SK-N-SH (cell line): ENCODE measurements at regions not wholly inside any gene's neighbourhood (a gene's known extent, or its start where the extent isn't known, plus 50 kb on each side); places are given as distances from the start of the nearest gene placed in this dataset.

ENCODE experiments used
- CTCF ChIA-PET: fragments of 300-600, 350-600 bp; formaldehyde crosslinking; extraction: SDS; loops from one replicate; lab custom pipeline; 2021; lab: Yijun Ruan, JAX
- POLR2A ChIA-PET: fragments of 350-600 bp; sonication (Branson Sonifier 250); formaldehyde crosslinking; extraction: SDS; loops from one replicate; lab custom pipeline; 2020; ENCODE audit warnings: antibody characterized with exemption, inconsistent platforms; lab: Yijun Ruan, JAX
- DNase-seq: peaks from one replicate; pipeline ENCODE4 v3.0.0; 2012
- H2AFZ ChIP-seq: fragments of 200-600 bp; sonication (generic); 2 replicates; pipeline ENCODE4 v1.8.1; 2016; ENCODE audit warnings: antibody characterized with exemption, mild to moderate bottlenecking, low read depth
- H3F3A ChIP-seq: fragments of 200-600 bp; sonication (generic); replicated peaks from 2 replicates; pipeline ENCODE3; 2016; ENCODE audit warnings: antibody characterized with exemption, mild to moderate bottlenecking; ENCODE audit not compliant: insufficient read depth
- H3K27ac ChIP-seq, 2 experiments: fragments of 200-500 bp in 1 of 2; fragments of 200-600 bp in 1 of 2; sonication (Bioruptor generic) in 1 of 2; sonication (generic), shearing (Covaris generic) in 1 of 2; 2 replicates each; pipeline versions ENCODE4 v1.5.1 to v1.6.1; 2014 to 2016; ENCODE audit warnings: low read depth in 2 of 2, inconsistent platforms in 1 of 2, low read length in 1 of 2, mild to moderate bottlenecking in 1 of 2, mixed read lengths in 1 of 2
- H3K27me3 ChIP-seq: fragments of 200-600 bp; sonication (generic), shearing (Covaris generic); 2 replicates; pipeline ENCODE4 v1.6.1; 2016; ENCODE audit warnings: mixed run types; ENCODE audit not compliant: insufficient read depth
- H3K36me3 ChIP-seq, 2 experiments: fragments of 200-500 bp in 1 of 2; fragments of 200-600 bp in 1 of 2; sonication (Bioruptor generic) in 1 of 2; sonication (generic) in 1 of 2; replicated peaks in 1 of 2; 2 replicates each; pipeline versions ENCODE3 to v1.5.1; 2014 to 2016; ENCODE audit warnings: low read length in 1 of 2, mild to moderate bottlenecking in 1 of 2; ENCODE audit not compliant: insufficient read depth in 2 of 2, control insufficient read depth in 1 of 2
- H3K4me1 ChIP-seq, 2 experiments: fragments of 200-500 bp in 1 of 2; fragments of 200-600 bp in 1 of 2; sonication (Bioruptor generic) in 1 of 2; sonication (generic), shearing (Covaris generic) in 1 of 2; 2 replicates each; pipeline versions ENCODE4 v1.5.1 to v1.6.1; 2014 to 2016; ENCODE audit warnings: low read depth in 1 of 2, low read length in 1 of 2, mixed run types in 1 of 2; ENCODE audit not compliant: insufficient read depth in 2 of 2, control insufficient read depth in 1 of 2
- H3K4me2 ChIP-seq: fragments of 200-600 bp; sonication (generic), shearing (Covaris generic); 2 replicates; pipeline ENCODE4 v1.6.1; 2017; ENCODE audit warnings: mixed run types
- H3K4me3 ChIP-seq, 2 experiments: fragments of 200-500 bp in 1 of 2; fragments of 200-600 bp in 1 of 2; sonication (Bioruptor generic) in 1 of 2; sonication (generic), shearing (Covaris generic) in 1 of 2; 2 replicates each; pipeline versions ENCODE4 v1.5.1 to v1.8.1; 2014 to 2016; ENCODE audit warnings: low read depth in 2 of 2, inconsistent platforms in 1 of 2, low read length in 1 of 2, mild to moderate bottlenecking in 1 of 2, mixed read lengths in 1 of 2, moderate library complexity in 1 of 2
- H3K79me2 ChIP-seq: fragments of 200-600 bp; sonication (generic); 2 replicates; pipeline ENCODE4 v1.8.1; 2017; ENCODE audit warnings: mild to moderate bottlenecking; ENCODE audit not compliant: insufficient read depth
- H3K9ac ChIP-seq: fragments of 200-600 bp; sonication (generic); 2 replicates; pipeline ENCODE4 v1.6.1; 2017; ENCODE audit warnings: mixed run types
- H3K9me2 ChIP-seq: fragments of 200-600 bp; sonication (generic); 2 replicates; pipeline ENCODE4 v1.6.1; 2017; ENCODE audit warnings: mixed run types
- H3K9me3 ChIP-seq: fragments of 200-600 bp; sonication (generic); 2 replicates; pipeline ENCODE4 v1.6.1; 2017; ENCODE audit warnings: mixed run types, mild to moderate bottlenecking, moderate library complexity
- H4K20me1 ChIP-seq: fragments of 200-600 bp; sonication (generic); 2 replicates; pipeline ENCODE4 v1.6.1; 2017; ENCODE audit warnings: mild to moderate bottlenecking, mixed run types; ENCODE audit not compliant: insufficient read depth
- CTCF ChIP-seq: fragments of 200-600 bp; sonication (generic); IDR thresholded peaks from 2 replicates; pipeline ENCODE4 v1.6.1; 2017; ENCODE audit warnings: antibody characterized with exemption, mild to moderate bottlenecking, moderate library complexity
- EP300 ChIP-seq, 2 experiments: IDR thresholded peaks; 2 replicates each; pipeline versions ENCODE4 v1.4.0 to v1.6.1; 2012; ENCODE audit warnings: borderline replicate concordance in 1 of 2, low read depth in 1 of 2, low read length in 1 of 2
- GABPA ChIP-seq: IDR thresholded peaks from 2 replicates; pipeline ENCODE4 v1.4.0; 2012; ENCODE audit warnings: low read depth, mild to moderate bottlenecking
- MEF2A ChIP-seq: IDR thresholded peaks from 2 replicates; pipeline ENCODE4 v1.4.0; 2012; ENCODE audit warnings: low read depth, borderline replicate concordance
- PBX3 ChIP-seq: IDR thresholded peaks from 2 replicates; pipeline ENCODE4; 2012
- POLR2AphosphoS5 ChIP-seq: IDR thresholded peaks from 2 replicates; pipeline ENCODE4 v1.6.1; 2012; ENCODE audit warnings: low read depth, low read length
- TCF12 ChIP-seq: IDR thresholded peaks from 2 replicates; pipeline ENCODE4 v1.4.0; 2012
- USF2 ChIP-seq: fragments of 150-350 bp; IDR thresholded peaks from 2 replicates; pipeline ENCODE4 v1.6.1; 2017; ENCODE audit warnings: antibody characterized with exemption, low read length, low read depth, borderline replicate concordance
- YY1 ChIP-seq: IDR thresholded peaks from 2 replicates; pipeline ENCODE4 v1.4.0; 2012; ENCODE audit warnings: low read depth, mild to moderate bottlenecking
- ZBTB33 ChIP-seq: IDR thresholded peaks from 2 replicates; pipeline ENCODE4 v1.4.0; 2012; ENCODE audit warnings: low read depth, borderline replicate concordance
- WGBS: methylation state at CpG from one replicate; pipeline ENCODE4 v1.1.6; 2017; ENCODE audit warnings: low lambda C conversion rate; 5-methylcytosine and 5-hydroxymethylcytosine counted together

- no peak for TF ChIP-seq USF2
- no peak for TF ChIP-seq ZBTB33
- no peak for TF ChIP-seq PBX3
- no peak for TF ChIP-seq YY1
These were observed 571.0 kb downstream of the TSN start (continued) for GRCh38 chr2:122326471-122326870.

GRCh38 chr2:122328816-122329215 lies 573.4 kb downstream of the TSN start:
- Histone ChIP-seq H3K4me1 (no peaks in the 10 kb centered on the region; a peak in 2 of 4 replicates), H3K9me2 (no peaks in the 10 kb centered on the region), H3K36me3 (no peaks in the 10 kb centered on the region), H3F3A (no peaks in the 10 kb centered on the region), H3K79me2 (no peaks in the 10 kb centered on the region), H3K4me3 (no peak overlapping the region), H4K20me1 (no peaks in the 10 kb centered on the region), H3K27ac (no peak overlapping the region), H3K4me2 (no peak overlapping the region), H3K9me3 (no peaks in the 10 kb centered on the region), H3K27me3 (no peaks in the 10 kb centered on the region), H2AFZ (no peak overlapping the region), H3K9ac (no peak overlapping the region)
- no peak for DNase-seq
- 44% methylated on average over 4 of the region's 4 CpGs for WGBS
- POLR2A ChIA-PET, result no interaction called here
- CTCF ChIA-PET, result no interaction called here
- TF ChIP-seq EP300 (IDR thresholded peaks at IDR 0.05; ENCODE audit: borderline replicate concordance in 1 of 2, low read depth in 1 of 2, low read length in 1 of 2) (no peak), GABPA (no peak), MEF2A (no peak), CTCF (no peak), USF2 (no peak), TCF12 (no peak), POLR2AphosphoS5 (no peak)
